CD14-positive monocyte (primary cell): ENCODE measurements at regions not wholly inside any gene's neighbourhood (a gene's known extent, or its start where the extent isn't known, plus 50 kb on each side); places are given as distances from the start of the nearest gene placed in this dataset.

Experiments
- DNase-seq, 3 donors: peaks; one replicate each; pipeline ENCODE4 v3.0.0-alpha.2; 2011 to 2022
- H2AFZ ChIP-seq: 2 replicates; pipeline ENCODE4 v1.6.0; 2012; ENCODE audit warnings: mild to moderate bottlenecking, low read depth, low read length, inconsistent platforms; ENCODE audit not compliant: insufficient read depth, poor library complexity, severe bottlenecking
- H3K27ac ChIP-seq, 2 donors: 1 replicate in 1 of 2; 2 replicates in 1 of 2; pipeline ENCODE4 v1.5.1; 2012 to 2013; ENCODE audit warnings: low read length in 2 of 2, control low read depth in 1 of 2, inconsistent platforms in 1 of 2, low read depth in 1 of 2, mild to moderate bottlenecking in 1 of 2
- H3K27me3 ChIP-seq, 2 donors: one replicate each; pipeline versions ENCODE4 v1.6.0 to v1.6.1; 2011 to 2013; ENCODE audit warnings: low read length in 2 of 2; ENCODE audit not compliant: control insufficient read depth in 2 of 2, insufficient read depth in 2 of 2
- H3K36me3 ChIP-seq, 2 donors: replicated peaks in 1 of 2; 1 replicate in 1 of 2; 2 replicates in 1 of 2; pipeline versions ENCODE4 v1.5.1 to v1.6.1; 2012 to 2013; ENCODE audit warnings: low read length in 2 of 2, control low read depth in 1 of 2, inconsistent platforms in 1 of 2, mild to moderate bottlenecking in 1 of 2; ENCODE audit not compliant: insufficient read depth in 2 of 2, control insufficient read depth in 1 of 2
- H3K4me1 ChIP-seq, 2 donors: 1 replicate in 1 of 2; 2 replicates in 1 of 2; pipeline versions ENCODE4 v1.5.1 to v1.6.1; 2012 to 2013; ENCODE audit warnings: low read length in 2 of 2, control low read depth in 1 of 2, inconsistent platforms in 1 of 2, mild to moderate bottlenecking in 1 of 2, moderate library complexity in 1 of 2; ENCODE audit not compliant: insufficient read depth in 2 of 2, control insufficient read depth in 1 of 2
- H3K4me2 ChIP-seq: replicated peaks from 2 replicates; pipeline ENCODE3; 2012; ENCODE audit warnings: low read length, moderate library complexity, mild to moderate bottlenecking; ENCODE audit not compliant: poor library complexity, severe bottlenecking; ENCODE audit errors: extremely low read depth
- H3K4me3 ChIP-seq, 3 experiments: fragments of 200-600 bp in 1 of 3; sonication (generic) in 1 of 3; replicated peaks in 1 of 3; 1 replicate in 2 of 3; 2 replicates in 1 of 3; pipeline ENCODE4 v1.5.1; 2011 to 2013; ENCODE audit warnings: low read length in 3 of 3, mild to moderate bottlenecking in 3 of 3, control low read depth in 2 of 3, low read depth in 2 of 3, inconsistent platforms in 1 of 3, moderate library complexity in 1 of 3
- H3K79me2 ChIP-seq: 2 replicates; pipeline ENCODE4 v1.6.0; 2012; ENCODE audit warnings: mild to moderate bottlenecking, control low read depth, inconsistent platforms, low read length, moderate library complexity; ENCODE audit not compliant: insufficient read depth
- H3K9ac ChIP-seq: 2 replicates; pipeline ENCODE4 v1.6.0; 2017; ENCODE audit warnings: low read length, mild to moderate bottlenecking; ENCODE audit not compliant: insufficient read depth, poor library complexity, severe bottlenecking
- H3K9me3 ChIP-seq, 2 donors: replicated peaks in 1 of 2; 1 replicate in 1 of 2; 2 replicates in 1 of 2; pipeline versions ENCODE4 v1.5.1 to v1.6.1; 2012 to 2013; ENCODE audit warnings: low read length in 2 of 2, control low read depth in 1 of 2; ENCODE audit not compliant: control insufficient read depth in 1 of 2, insufficient read depth in 1 of 2
- H4K20me1 ChIP-seq: 2 replicates; pipeline ENCODE4 v1.6.0; 2012; ENCODE audit warnings: mild to moderate bottlenecking, low read length, control low read depth, moderate library complexity; ENCODE audit not compliant: insufficient read depth
- H3K27ac Mint-ChIP-seq, 7 donors: one replicate each; pipeline ENCODE4 v1.8.0; 2020; ENCODE audit warnings: mild to moderate bottlenecking in 7 of 7, mixed read lengths in 7 of 7, moderate library complexity in 6 of 7, inconsistent platforms in 2 of 7
- H3K27me3 Mint-ChIP-seq, 3 donors: one replicate each; pipeline ENCODE4 v1.8.0; 2021 to 2022; ENCODE audit warnings: low read depth in 3 of 3, mild to moderate bottlenecking in 3 of 3, mixed read lengths in 3 of 3, moderate library complexity in 3 of 3, inconsistent platforms in 1 of 3
- H3K36me3 Mint-ChIP-seq, 2 donors: one replicate each; pipeline ENCODE4 v1.8.0; 2020; ENCODE audit warnings: mixed read lengths in 2 of 2, inconsistent platforms in 1 of 2, mild to moderate bottlenecking in 1 of 2
- H3K4me1 Mint-ChIP-seq: one replicate; pipeline ENCODE4 v1.8.0; 2020; ENCODE audit warnings: mild to moderate bottlenecking, mixed read lengths
- H3K4me3 Mint-ChIP-seq, 2 donors: one replicate each; pipeline ENCODE4 v1.8.0; 2020; ENCODE audit warnings: mild to moderate bottlenecking in 2 of 2, mixed read lengths in 2 of 2, moderate library complexity in 1 of 2
- H3K9me3 Mint-ChIP-seq, 7 donors: one replicate each; pipeline ENCODE4 v1.8.0; 2020 to 2022; ENCODE audit warnings: mixed read lengths in 7 of 7, mild to moderate bottlenecking in 6 of 7, moderate library complexity in 6 of 7, inconsistent platforms in 2 of 7
- CTCF ChIP-seq: fragments of 200-600 bp; IDR thresholded peaks from one replicate; pipeline ENCODE4 v1.8.0; 2022; ENCODE audit warnings: antibody characterized with exemption, mild to moderate bottlenecking
- WGBS: methylation state at CpG from one replicate; pipeline ENCODE4 v1.1.5; 2013; ENCODE audit warnings: missing lambda C conversion rate; ENCODE audit not compliant: insufficient coverage; 5-methylcytosine and 5-hydroxymethylcytosine counted together
- intact Hi-C, 2 donors: fragments of 100-400 bp; cut with micrococcal nuclease; formaldehyde crosslinking; loops; one replicate each; pipeline versions ENCODE4 v1.15.0 to v1.15.1; 2023

GRCh38 chr4:14284578-14284977 lies 657.1 kb upstream of the BOD1L1 start:
- Histone ChIP-seq H3K9me3 (peaks cover 0 to 4% of the 10 kb centered on the region in 2 donors), H3K9ac (no peak overlapping the region), H3K27me3 (no peaks in the 10 kb centered on the region), H3K36me3 (no peaks in the 10 kb centered on the region), H2AFZ (no peak overlapping the region), H4K20me1 (no peaks in the 10 kb centered on the region), H3K4me1 (no peaks in the 10 kb centered on the region), H3K79me2 (no peaks in the 10 kb centered on the region), H3K27ac (no peak overlapping the region), H3K4me2 (no peak overlapping the region), H3K4me3 (no peak overlapping the region)
- Mint-ChIP-seq H3K27ac (no peak overlapping the region), H3K36me3 (no peaks in the 10 kb centered on the region), H3K4me1 (no peaks in the 10 kb centered on the region), H3K4me3 (no peak overlapping the region), H3K27me3 (no peaks in the 10 kb centered on the region), H3K9me3 (peaks cover 4 to 13% (median 8%) of the 10 kb centered on the region in 7 donors)
- no peak for DNase-seq
- intact Hi-C loops: no loop called here
- no peak for TF ChIP-seq CTCF

GRCh38 chr4:14289708-14290107 lies 662.2 kb upstream of the BOD1L1 start:
- Histone ChIP-seq H3K4me1 (no peaks in the 10 kb centered on the region), H3K36me3 (no peaks in the 10 kb centered on the region), H3K9me3 (peaks cover 0 to 4% of the 10 kb centered on the region in 2 donors), H3K27ac (no peak overlapping the region), H3K4me2 (no peak overlapping the region), H2AFZ (no peak overlapping the region), H4K20me1 (no peaks in the 10 kb centered on the region), H3K27me3 (no peaks in the 10 kb centered on the region), H3K9ac (no peak overlapping the region), H3K79me2 (no peaks in the 10 kb centered on the region), H3K4me3 (no peak overlapping the region)
- no peak overlapping the region for H3K4me3 Mint-ChIP-seq
- intact Hi-C loops: no loop called here
- H3K27ac Mint-ChIP-seq: no peak overlapping the region
- H3K36me3 Mint-ChIP-seq: no peaks in the 10 kb centered on the region
- no peaks in the 10 kb centered on the region for H3K4me1 Mint-ChIP-seq
- no peaks in the 10 kb centered on the region for H3K27me3 Mint-ChIP-seq
- WGBS: no CpG with 5 or more reads among the region's 1 CpG
- TF ChIP-seq CTCF: no peak
- peaks cover 4 to 13% (median 6%) of the 10 kb centered on the region in 7 donors for H3K9me3 Mint-ChIP-seq
- DNase-seq: no peak
